Kidney (tissue), 13 donors: ENCODE measurements at regions not wholly inside any gene's neighbourhood (a gene's known extent, or its start where the extent isn't known, plus 50 kb on each side); places are given as distances from the start of the nearest gene placed in this dataset.

ENCODE experiments used
- DNase-seq, 5 donors: peaks; one replicate each; pipeline ENCODE4 v3.0.0-alpha.2; 2013 to 2020
- FAIRE-seq: peaks from 2 replicates; lab custom pipeline; 2012; peaks lifted over from hg19 to GRCh38; lab: Jason Lieb, UNC
- H3K27ac ChIP-seq, 2 donors: one replicate each; pipeline ENCODE4 v1.7.0; 2013; ENCODE audit warnings: low read depth in 2 of 2, low read length in 2 of 2, inconsistent platforms in 1 of 2
- H3K27me3 ChIP-seq: one replicate; pipeline ENCODE4 v1.7.1; 2013; ENCODE audit warnings: low read length, inconsistent platforms; ENCODE audit not compliant: control insufficient read depth, insufficient read depth
- H3K36me3 ChIP-seq, 3 donors: one replicate each; pipeline versions ENCODE4 v1.7.0 to v1.7.1; 2013; ENCODE audit warnings: low read length in 3 of 3, control low read depth in 1 of 3, inconsistent platforms in 1 of 3; ENCODE audit not compliant: insufficient read depth in 3 of 3, control insufficient read depth in 2 of 3
- H3K4me1 ChIP-seq, 3 donors: one replicate each; pipeline versions ENCODE4 v1.7.0 to v1.7.1; 2013; ENCODE audit warnings: low read length in 3 of 3, inconsistent platforms in 1 of 3, low read depth in 1 of 3; ENCODE audit not compliant: control insufficient read depth in 2 of 3, insufficient read depth in 2 of 3
- H3K4me3 ChIP-seq, 3 donors: one replicate each; pipeline versions ENCODE4 v1.7.0 to v1.8.1; 2013; ENCODE audit warnings: low read length in 3 of 3, control low read depth in 1 of 3, inconsistent platforms in 1 of 3
- H3K9ac ChIP-seq, 3 donors: one replicate each; pipeline versions ENCODE4 v1.7.0 to v1.7.1; 2013; ENCODE audit warnings: low read length in 3 of 3, control low read depth in 1 of 3, inconsistent platforms in 1 of 3
- H3K9me3 ChIP-seq, 3 donors: one replicate each; pipeline versions ENCODE4 v1.7.0 to v1.7.1; 2013; ENCODE audit warnings: low read length in 3 of 3, control low read depth in 1 of 3, inconsistent platforms in 1 of 3; ENCODE audit not compliant: control insufficient read depth in 2 of 3, insufficient read depth in 1 of 3
- intact Hi-C: fragments of 100-400 bp; cut with DNase I; formaldehyde crosslinking; loops from one replicate; pipeline ENCODE4 v1.11.1; 2022
- TF ChIP-seq, protein P1 (sequence below): IDR thresholded peaks from 3 replicates; pipeline ENCODE4 v1.5.1; 2012; ENCODE audit warnings: mild to moderate bottlenecking, moderate library complexity, borderline replicate concordance; ENCODE audit not compliant: insufficient read depth; ENCODE audit errors: extremely low read depth
- donor health status: control.
- donor health status: control.
- donor health status: control.
- donor health status: control.
- donor health status: control.
- donor health status: DM: yes; HTN: yes; CAD: no.
- donor health status: Normal renal cell carcinoma (clear cell type).

DNA sequence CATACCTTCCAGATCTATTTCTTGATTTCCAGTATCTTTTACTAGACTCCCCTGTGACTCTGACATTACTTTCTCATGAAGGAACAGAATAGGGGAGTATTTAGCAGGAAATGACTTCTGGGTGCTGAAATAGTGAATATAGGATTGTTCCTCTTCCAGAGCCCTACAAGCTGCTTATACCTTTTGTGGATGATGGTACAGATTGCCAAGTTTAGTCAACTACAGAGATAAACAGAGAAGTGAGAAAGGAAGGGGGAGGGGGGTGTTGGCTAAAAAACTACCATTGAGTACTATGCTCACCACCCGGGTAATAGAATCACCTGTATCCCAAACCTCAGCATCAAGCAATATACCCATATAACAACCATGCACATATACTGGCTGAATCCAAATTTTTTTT lies 298.3 kb upstream of the GPR149 start:
- Histone ChIP-seq H3K27ac (no peak overlapping the region), H3K9me3 (no peaks in the 10 kb centered on the region), H3K36me3 (no peaks in the 10 kb centered on the region), H3K4me3 (no peak overlapping the region), H3K9ac (no peak overlapping the region), H3K27me3 (no peaks in the 10 kb centered on the region), H3K4me1 (no peaks in the 10 kb centered on the region)
- no peak for DNase-seq
- no peak for FAIRE-seq
- intact Hi-C loops = no loop called here
- TF ChIP-seq, protein P1, sequence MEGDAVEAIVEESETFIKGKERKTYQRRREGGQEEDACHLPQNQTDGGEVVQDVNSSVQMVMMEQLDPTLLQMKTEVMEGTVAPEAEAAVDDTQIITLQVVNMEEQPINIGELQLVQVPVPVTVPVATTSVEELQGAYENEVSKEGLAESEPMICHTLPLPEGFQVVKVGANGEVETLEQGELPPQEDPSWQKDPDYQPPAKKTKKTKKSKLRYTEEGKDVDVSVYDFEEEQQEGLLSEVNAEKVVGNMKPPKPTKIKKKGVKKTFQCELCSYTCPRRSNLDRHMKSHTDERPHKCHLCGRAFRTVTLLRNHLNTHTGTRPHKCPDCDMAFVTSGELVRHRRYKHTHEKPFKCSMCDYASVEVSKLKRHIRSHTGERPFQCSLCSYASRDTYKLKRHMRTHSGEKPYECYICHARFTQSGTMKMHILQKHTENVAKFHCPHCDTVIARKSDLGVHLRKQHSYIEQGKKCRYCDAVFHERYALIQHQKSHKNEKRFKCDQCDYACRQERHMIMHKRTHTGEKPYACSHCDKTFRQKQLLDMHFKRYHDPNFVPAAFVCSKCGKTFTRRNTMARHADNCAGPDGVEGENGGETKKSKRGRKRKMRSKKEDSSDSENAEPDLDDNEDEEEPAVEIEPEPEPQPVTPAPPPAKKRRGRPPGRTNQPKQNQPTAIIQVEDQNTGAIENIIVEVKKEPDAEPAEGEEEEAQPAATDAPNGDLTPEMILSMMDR = no peak

DNA sequence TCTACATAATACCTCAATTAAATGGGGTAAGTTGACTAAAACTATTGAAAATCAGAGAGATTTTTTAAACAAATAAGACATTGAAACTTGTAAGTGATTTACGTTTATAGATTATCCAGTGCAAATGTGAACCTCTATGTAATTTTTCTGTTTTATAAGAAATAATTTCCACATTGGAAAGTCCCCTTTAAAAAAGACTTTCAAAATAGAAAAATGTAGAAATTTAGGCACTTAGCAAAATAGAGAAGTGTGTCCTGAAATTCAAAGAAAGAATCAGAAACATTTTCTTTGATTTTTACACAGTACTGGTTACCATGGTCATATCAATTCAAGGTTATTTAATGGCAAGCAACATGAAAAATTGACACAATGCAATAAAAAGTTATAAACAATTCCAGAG lies 290.9 kb upstream of the GPR149 start:
- Histone ChIP-seq H3K9me3 (no peaks in the 10 kb centered on the region), H3K27me3 (no peaks in the 10 kb centered on the region), H3K27ac (no peak overlapping the region), H3K9ac (no peak overlapping the region), H3K4me3 (no peak overlapping the region), H3K4me1 (no peaks in the 10 kb centered on the region), H3K36me3 (no peaks in the 10 kb centered on the region)
- intact Hi-C loops = no loop called here
- DNase-seq = no peak
- FAIRE-seq = no peak
- TF ChIP-seq, protein P1 = no peak

DNA sequence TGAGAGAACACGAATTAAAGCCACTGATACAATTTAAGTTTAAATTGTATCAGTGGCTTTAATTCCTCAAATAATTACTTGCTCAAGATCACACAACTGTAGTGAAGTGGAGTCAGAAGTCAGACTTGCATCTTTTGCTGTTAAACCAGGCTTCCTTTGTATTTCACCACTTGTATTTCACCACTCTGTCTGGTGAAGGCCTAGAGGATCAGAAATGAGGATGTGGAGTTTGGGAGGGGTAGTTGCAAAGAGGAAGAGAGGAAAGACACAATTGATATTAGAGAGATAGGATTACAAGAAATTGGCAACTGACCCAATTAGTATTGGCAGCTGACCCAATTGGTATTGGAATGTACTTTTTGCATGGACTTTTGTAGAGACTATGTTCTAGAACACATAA lies 288.1 kb upstream of the GPR149 start:
- Histone ChIP-seq H3K27ac (no peak overlapping the region), H3K4me3 (no peak overlapping the region), H3K9ac (no peak overlapping the region), H3K4me1 (no peaks in the 10 kb centered on the region), H3K9me3 (no peaks in the 10 kb centered on the region), H3K27me3 (no peaks in the 10 kb centered on the region), H3K36me3 (no peaks in the 10 kb centered on the region)
- no peak for DNase-seq
- no peak for FAIRE-seq
- intact Hi-C loops = no loop called here
- TF ChIP-seq, protein P1 = no peak

DNA sequence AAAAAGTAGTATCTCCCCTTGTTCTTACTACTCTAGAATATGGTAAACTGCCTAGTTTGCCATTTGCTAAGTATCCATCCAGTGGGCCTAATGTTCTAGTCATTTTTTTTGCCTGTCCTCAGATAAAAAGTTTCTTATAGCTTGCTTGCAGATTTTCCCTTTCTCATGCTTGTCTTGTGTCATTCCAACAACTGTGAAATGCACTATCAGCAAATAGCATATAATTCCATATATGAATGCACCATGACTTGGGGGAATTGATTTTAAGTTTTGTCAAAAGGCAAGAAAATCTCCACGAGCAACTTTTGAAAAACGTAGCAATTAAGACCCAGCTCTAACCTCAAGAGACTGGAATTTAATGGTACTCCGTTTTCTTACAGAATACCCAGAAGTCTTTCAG lies 286.2 kb upstream of the GPR149 start:
- TF ChIP-seq, protein P1 = no peak
- no peak for DNase-seq
- H3K9me3 ChIP-seq = no peaks in the 10 kb centered on the region
- H3K9ac ChIP-seq = no peak overlapping the region
- no peaks in the 10 kb centered on the region for H3K27me3 ChIP-seq
- no peak overlapping the region for H3K27ac ChIP-seq
- no peak for FAIRE-seq
- intact Hi-C loops = no loop called here
- H3K36me3 ChIP-seq = no peaks in the 10 kb centered on the region
- H3K4me1 ChIP-seq = no peaks in the 10 kb centered on the region
- H3K4me3 ChIP-seq = no peak overlapping the region
